ENCODE measurements at regions not wholly inside any gene's neighbourhood (a gene's known extent, or its start where the extent isn't known, plus 50 kb on each side); places are given as distances from the start of the nearest gene placed in this dataset.

- TF ChIP-seq CTCF (tag by site-specific recombination; IDR thresholded peaks at IDR 0.05) (no peak), ZBTB1 (tag by site-specific recombination; IDR thresholded peaks at IDR 0.05) (no peak), ZNF112 (tag by site-specific recombination; IDR thresholded peaks at IDR 0.05) (no peak), HOXA7 (CRISPR knock-in tag; IDR thresholded peaks at IDR 0.05; ENCODE audit: borderline replicate concordance) (no peak), ZNF155 (tag by site-specific recombination; IDR thresholded peaks at IDR 0.05) (no peak), ZNF843 (tag by site-specific recombination; IDR thresholded peaks at IDR 0.05) (no peak), ZNF202 (tag by site-specific recombination; IDR thresholded peaks at IDR 0.05; ENCODE audit: borderline replicate concordance) (no peak), ZNF785 (tag by site-specific recombination; IDR thresholded peaks at IDR 0.05) (no peak), ZFHX2 (tag by site-specific recombination; conservative IDR thresholded peaks at IDR 0.05) (no peak), ZNF571 (tag by site-specific recombination; IDR thresholded peaks at IDR 0.05) (no peak)
- TF ChIP-seq, protein P1, sequence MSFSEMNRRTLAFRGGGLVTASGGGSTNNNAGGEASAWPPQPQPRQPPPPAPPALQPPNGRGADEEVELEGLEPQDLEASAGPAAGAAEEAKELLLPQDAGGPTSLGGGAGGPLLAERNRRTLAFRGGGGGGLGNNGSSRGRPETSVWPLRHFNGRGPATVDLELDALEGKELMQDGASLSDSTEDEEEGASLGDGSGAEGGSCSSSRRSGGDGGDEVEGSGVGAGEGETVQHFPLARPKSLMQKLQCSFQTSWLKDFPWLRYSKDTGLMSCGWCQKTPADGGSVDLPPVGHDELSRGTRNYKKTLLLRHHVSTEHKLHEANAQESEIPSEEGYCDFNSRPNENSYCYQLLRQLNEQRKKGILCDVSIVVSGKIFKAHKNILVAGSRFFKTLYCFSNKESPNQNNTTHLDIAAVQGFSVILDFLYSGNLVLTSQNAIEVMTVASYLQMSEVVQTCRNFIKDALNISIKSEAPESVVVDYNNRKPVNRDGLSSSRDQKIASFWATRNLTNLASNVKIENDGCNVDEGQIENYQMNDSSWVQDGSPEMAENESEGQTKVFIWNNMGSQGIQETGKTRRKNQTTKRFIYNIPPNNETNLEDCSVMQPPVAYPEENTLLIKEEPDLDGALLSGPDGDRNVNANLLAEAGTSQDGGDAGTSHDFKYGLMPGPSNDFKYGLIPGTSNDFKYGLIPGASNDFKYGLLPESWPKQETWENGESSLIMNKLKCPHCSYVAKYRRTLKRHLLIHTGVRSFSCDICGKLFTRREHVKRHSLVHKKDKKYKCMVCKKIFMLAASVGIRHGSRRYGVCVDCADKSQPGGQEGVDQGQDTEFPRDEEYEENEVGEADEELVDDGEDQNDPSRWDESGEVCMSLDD (tag by site-specific recombination; IDR thresholded peaks at IDR 0.05) = no peak
These were observed 183.6 kb upstream of the DGKB start for GRCh38 chr7:15086131-15086611.
